ENCODE measurements at regions not wholly inside any gene's neighbourhood (a gene's known extent, or its start where the extent isn't known, plus 50 kb on each side); places are given as distances from the start of the nearest gene placed in this dataset.

- TF ChIP-seq ZNF311 (CRISPR knock-in tag; IDR thresholded peaks at IDR 0.05): no peak
- no peak for TF ChIP-seq FOSL1 (tag; conservative IDR thresholded peaks at IDR 0.05)
- no peak for TF ChIP-seq CREB1 (IDR thresholded peaks at IDR 0.05)
- no peak for TF ChIP-seq CREB1 (CRISPR knock-in tag; IDR thresholded peaks at IDR 0.05)
- TF ChIP-seq SP1 (CRISPR knock-in tag; IDR thresholded peaks at IDR 0.05): no peak
- no peak for TF ChIP-seq CHD7 (IDR thresholded peaks at IDR 0.05; ENCODE audit: low read depth, low read length)
- TF ChIP-seq FOS (IDR thresholded peaks at IDR 0.05; ENCODE audit: extremely low read depth, insufficient read length): no peak
- TF ChIP-seq ELK1 (CRISPR knock-in tag; IDR thresholded peaks at IDR 0.05): no peak
- TF ChIP-seq CEBPB (tag; IDR thresholded peaks at IDR 0.05): no peak
- no peak for TF ChIP-seq ZNF518B (CRISPR knock-in tag; IDR thresholded peaks at IDR 0.05)
These were observed 113.8 kb upstream of the SPATA31D4 start for GRCh38 chr9:81814401-81814793.

Measured in K562 (cell line).